Neural cell (in vitro differentiated cells): ENCODE measurements at regions not wholly inside any gene's neighbourhood (a gene's known extent, or its start where the extent isn't known, plus 50 kb on each side); places are given as distances from the start of the nearest gene placed in this dataset.
"Not testable (repeated sequence)": the region's sequence is repeated elsewhere in the genome, so short reads cannot be mapped to it uniquely, and the experiment has no call there.

ENCODE experiments used
- EP300 ChIP-seq: fragments of 450-650 bp; conservative IDR thresholded peaks from 2 replicates; pipeline ENCODE4 v1.6.1; 2014; ENCODE audit warnings: antibody characterized with exemption, mild to moderate bottlenecking, moderate library complexity; ENCODE audit not compliant: poor library complexity, severe bottlenecking
- EZH2 ChIP-seq: fragments of 200-600, 300-800 bp; shearing (Covaris generic), sonication (generic); IDR thresholded peaks from 2 replicates; pipeline ENCODE4 v1.6.1; 2014; ENCODE audit warnings: antibody characterized with exemption, low read length, borderline replicate concordance, mild to moderate bottlenecking; ENCODE audit not compliant: insufficient read depth, poor library complexity, severe bottlenecking
- POLR2AphosphoS5 ChIP-seq: IDR thresholded peaks from 2 replicates; pipeline ENCODE4 v1.6.1; 2012
- RAD21 ChIP-seq: fragments of 450-650 bp; conservative IDR thresholded peaks from 2 replicates; pipeline ENCODE4 v1.6.1; 2014; ENCODE audit warnings: antibody characterized with exemption, mild to moderate bottlenecking, moderate library complexity
- SMC3 ChIP-seq: fragments of 450-650 bp; conservative IDR thresholded peaks from 2 replicates; pipeline ENCODE4 v1.6.1; 2014; ENCODE audit warnings: antibody characterized with exemption, mild to moderate bottlenecking, moderate library complexity; ENCODE audit not compliant: poor library complexity
- TAF1 ChIP-seq: IDR thresholded peaks from 2 replicates; pipeline ENCODE4 v1.6.1; 2012; ENCODE audit warnings: low read depth
- TF ChIP-seq, protein P1 (sequence below): fragments of 450-650 bp; IDR thresholded peaks from 2 replicates; pipeline ENCODE4 v1.5.1; 2014; ENCODE audit warnings: antibody characterized with exemption, mild to moderate bottlenecking, moderate library complexity; ENCODE audit not compliant: poor library complexity, severe bottlenecking
- TF ChIP-seq, protein P2 (sequence below): IDR thresholded peaks from 2 replicates; pipeline ENCODE4 v1.6.1; 2012; ENCODE audit warnings: borderline replicate concordance

DNA sequence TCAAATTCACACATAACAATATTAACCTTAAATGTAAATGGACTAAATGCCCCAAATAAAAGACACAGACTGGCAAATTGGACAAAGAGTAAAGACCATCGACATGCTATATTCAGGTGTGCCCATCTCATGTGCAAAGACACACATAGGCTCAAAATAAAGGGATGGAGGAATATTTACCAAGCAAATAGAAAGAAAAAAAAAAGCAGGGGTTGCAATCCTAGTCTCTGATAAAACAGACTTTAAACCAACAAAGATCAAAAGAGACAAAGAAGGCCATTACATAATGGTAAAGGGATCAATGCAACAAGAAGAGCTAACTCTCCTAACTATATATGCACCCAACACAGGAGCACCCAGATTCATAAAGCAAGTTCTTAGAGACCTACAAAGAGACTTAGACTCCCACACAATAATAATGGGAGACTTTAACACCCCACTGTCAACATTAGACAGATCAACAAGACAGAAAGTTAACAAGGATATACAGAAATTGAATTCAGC lies 189.4 kb upstream of the CENPE start:
- TF ChIP-seq, protein P1, sequence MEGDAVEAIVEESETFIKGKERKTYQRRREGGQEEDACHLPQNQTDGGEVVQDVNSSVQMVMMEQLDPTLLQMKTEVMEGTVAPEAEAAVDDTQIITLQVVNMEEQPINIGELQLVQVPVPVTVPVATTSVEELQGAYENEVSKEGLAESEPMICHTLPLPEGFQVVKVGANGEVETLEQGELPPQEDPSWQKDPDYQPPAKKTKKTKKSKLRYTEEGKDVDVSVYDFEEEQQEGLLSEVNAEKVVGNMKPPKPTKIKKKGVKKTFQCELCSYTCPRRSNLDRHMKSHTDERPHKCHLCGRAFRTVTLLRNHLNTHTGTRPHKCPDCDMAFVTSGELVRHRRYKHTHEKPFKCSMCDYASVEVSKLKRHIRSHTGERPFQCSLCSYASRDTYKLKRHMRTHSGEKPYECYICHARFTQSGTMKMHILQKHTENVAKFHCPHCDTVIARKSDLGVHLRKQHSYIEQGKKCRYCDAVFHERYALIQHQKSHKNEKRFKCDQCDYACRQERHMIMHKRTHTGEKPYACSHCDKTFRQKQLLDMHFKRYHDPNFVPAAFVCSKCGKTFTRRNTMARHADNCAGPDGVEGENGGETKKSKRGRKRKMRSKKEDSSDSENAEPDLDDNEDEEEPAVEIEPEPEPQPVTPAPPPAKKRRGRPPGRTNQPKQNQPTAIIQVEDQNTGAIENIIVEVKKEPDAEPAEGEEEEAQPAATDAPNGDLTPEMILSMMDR: not testable (repeated sequence)
- TF ChIP-seq SMC3, EZH2, TAF1, POLR2AphosphoS5, RAD21, EP300: not testable (repeated sequence)
- TF ChIP-seq, protein P2, sequence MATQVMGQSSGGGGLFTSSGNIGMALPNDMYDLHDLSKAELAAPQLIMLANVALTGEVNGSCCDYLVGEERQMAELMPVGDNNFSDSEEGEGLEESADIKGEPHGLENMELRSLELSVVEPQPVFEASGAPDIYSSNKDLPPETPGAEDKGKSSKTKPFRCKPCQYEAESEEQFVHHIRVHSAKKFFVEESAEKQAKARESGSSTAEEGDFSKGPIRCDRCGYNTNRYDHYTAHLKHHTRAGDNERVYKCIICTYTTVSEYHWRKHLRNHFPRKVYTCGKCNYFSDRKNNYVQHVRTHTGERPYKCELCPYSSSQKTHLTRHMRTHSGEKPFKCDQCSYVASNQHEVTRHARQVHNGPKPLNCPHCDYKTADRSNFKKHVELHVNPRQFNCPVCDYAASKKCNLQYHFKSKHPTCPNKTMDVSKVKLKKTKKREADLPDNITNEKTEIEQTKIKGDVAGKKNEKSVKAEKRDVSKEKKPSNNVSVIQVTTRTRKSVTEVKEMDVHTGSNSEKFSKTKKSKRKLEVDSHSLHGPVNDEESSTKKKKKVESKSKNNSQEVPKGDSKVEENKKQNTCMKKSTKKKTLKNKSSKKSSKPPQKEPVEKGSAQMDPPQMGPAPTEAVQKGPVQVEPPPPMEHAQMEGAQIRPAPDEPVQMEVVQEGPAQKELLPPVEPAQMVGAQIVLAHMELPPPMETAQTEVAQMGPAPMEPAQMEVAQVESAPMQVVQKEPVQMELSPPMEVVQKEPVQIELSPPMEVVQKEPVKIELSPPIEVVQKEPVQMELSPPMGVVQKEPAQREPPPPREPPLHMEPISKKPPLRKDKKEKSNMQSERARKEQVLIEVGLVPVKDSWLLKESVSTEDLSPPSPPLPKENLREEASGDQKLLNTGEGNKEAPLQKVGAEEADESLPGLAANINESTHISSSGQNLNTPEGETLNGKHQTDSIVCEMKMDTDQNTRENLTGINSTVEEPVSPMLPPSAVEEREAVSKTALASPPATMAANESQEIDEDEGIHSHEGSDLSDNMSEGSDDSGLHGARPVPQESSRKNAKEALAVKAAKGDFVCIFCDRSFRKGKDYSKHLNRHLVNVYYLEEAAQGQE: not testable (repeated sequence)
